ENCODE measurements at regions not wholly inside any gene's neighbourhood (a gene's known extent, or its start where the extent isn't known, plus 50 kb on each side); places are given as distances from the start of the nearest gene placed in this dataset.

- Histone ChIP-seq H3K4me1 (ENCODE audit: insufficient read depth, low read length) (no peaks in the 10 kb centered on the region), H2AFZ (ENCODE audit: low read length) (no peak overlapping the region), H4K8ac (replicated peaks; ENCODE audit: insufficient read length, low read depth, low read length) (no peak overlapping the region), H3K56ac (ENCODE audit: insufficient read length, low read depth, low read length) (no peak overlapping the region), H3K23ac (ENCODE audit: insufficient read length, low read depth, low read length) (no peak overlapping the region), H3K79me1 (ENCODE audit: insufficient read depth, low read depth, low read length, poor library complexity, severe bottlenecking) (no peaks in the 10 kb centered on the region), H2BK12ac (ENCODE audit: insufficient read length, low read depth, low read length) (no peak overlapping the region), H2AK5ac (ENCODE audit: insufficient read length, low read length) (no peak overlapping the region), H3K27ac (ENCODE audit: insufficient read length, low read depth, low read length) (no peak overlapping the region), H3K79me2 (ENCODE audit: insufficient read depth, low read length) (no peaks in the 10 kb centered on the region; the same call in 1 of the 2 replicates), H4K5ac (ENCODE audit: insufficient read length, low read depth, low read length) (no peak overlapping the region), H2BK15ac (ENCODE audit: low read depth, low read length) (no peak overlapping the region), H2BK120ac (ENCODE audit: low read depth, low read length, poor library complexity, severe bottlenecking) (no peak overlapping the region), H2BK5ac (ENCODE audit: insufficient read length, low read length) (no peak overlapping the region), H3T11ph (ENCODE audit: low read length) (no peak overlapping the region), H3K18ac (ENCODE audit: insufficient read length, low read depth, low read length) (no peak overlapping the region), H3K4ac (ENCODE audit: low read depth, low read length) (no peak overlapping the region), H3K27me3 (ENCODE audit: insufficient read depth, low read length) (no peaks in the 10 kb centered on the region), H3K9ac (ENCODE audit: extremely low read depth, insufficient read length, low read length) (no peak overlapping the region), H4K20me1 (ENCODE audit: control insufficient read depth, insufficient read depth, insufficient read length) (peaks cover 4% of the 10 kb centered on the region), H3K4me2 (ENCODE audit: insufficient read depth, insufficient read length, low read length) (no peak overlapping the region), H3K14ac (ENCODE audit: insufficient read depth, low read length) (no peak overlapping the region; the same call in 1 of the 2 replicates), H2BK20ac (ENCODE audit: low read depth, low read length, poor library complexity, severe bottlenecking) (no peak overlapping the region), H3K9me3 (ENCODE audit: control insufficient read depth, low read depth, low read length) (no peaks in the 10 kb centered on the region), H4K91ac (ENCODE audit: insufficient read length, low read depth, low read length) (no peak overlapping the region), H3K23me2 (ENCODE audit: insufficient read length, low read depth, low read length, poor library complexity, severe bottlenecking) (no peaks in the 10 kb centered on the region)
- H3K9me3 Mint-ChIP-seq, result no peaks in the 10 kb centered on the region
- peaks cover 9 to 31% of the 10 kb centered on the region in 2 experiments for H3K4me1 Mint-ChIP-seq
- no peak overlapping the region for H3K4me3 Mint-ChIP-seq
- no peak for DNase-seq
- TF ChIP-seq, protein P1, sequence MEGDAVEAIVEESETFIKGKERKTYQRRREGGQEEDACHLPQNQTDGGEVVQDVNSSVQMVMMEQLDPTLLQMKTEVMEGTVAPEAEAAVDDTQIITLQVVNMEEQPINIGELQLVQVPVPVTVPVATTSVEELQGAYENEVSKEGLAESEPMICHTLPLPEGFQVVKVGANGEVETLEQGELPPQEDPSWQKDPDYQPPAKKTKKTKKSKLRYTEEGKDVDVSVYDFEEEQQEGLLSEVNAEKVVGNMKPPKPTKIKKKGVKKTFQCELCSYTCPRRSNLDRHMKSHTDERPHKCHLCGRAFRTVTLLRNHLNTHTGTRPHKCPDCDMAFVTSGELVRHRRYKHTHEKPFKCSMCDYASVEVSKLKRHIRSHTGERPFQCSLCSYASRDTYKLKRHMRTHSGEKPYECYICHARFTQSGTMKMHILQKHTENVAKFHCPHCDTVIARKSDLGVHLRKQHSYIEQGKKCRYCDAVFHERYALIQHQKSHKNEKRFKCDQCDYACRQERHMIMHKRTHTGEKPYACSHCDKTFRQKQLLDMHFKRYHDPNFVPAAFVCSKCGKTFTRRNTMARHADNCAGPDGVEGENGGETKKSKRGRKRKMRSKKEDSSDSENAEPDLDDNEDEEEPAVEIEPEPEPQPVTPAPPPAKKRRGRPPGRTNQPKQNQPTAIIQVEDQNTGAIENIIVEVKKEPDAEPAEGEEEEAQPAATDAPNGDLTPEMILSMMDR (conservative IDR thresholded peaks at IDR 0.05), result no peak
- no peak overlapping the region for H3K27ac Mint-ChIP-seq
- no peaks in the 10 kb centered on the region for H3K36me3 Mint-ChIP-seq (ENCODE audit: insufficient read depth in 1 of 3, low read depth in 3 of 3)
- peaks cover 5% of the 10 kb centered on the region; the same call in 1 of the 2 replicates for H3K27me3 Mint-ChIP-seq (ENCODE audit: low read depth)
- no CpG with 5 or more reads among the region's 31 CpGs for WGBS (ENCODE audit: extremely low coverage, insufficient read length, low lambda C conversion rate)
Observed at GRCh38 chr16:85249418-85250146, 137.3 kb upstream of the CIBAR2 start.

Measured in H9 (cell line).